ENCODE measurements at regions not wholly inside any gene's neighbourhood (a gene's known extent, or its start where the extent isn't known, plus 50 kb on each side); places are given as distances from the start of the nearest gene placed in this dataset.
A peak's percentile ranks its signal among the peaks of the same experiment; 100 is the strongest.

- Histone ChIP-seq H3K27me3 (replicated peaks in 2 of 5; ENCODE audit: control insufficient read depth in 4 of 5, insufficient read depth in 5 of 5, low read length in 4 of 5) (no peaks in the 10 kb centered on the region), H3K4me3 (ENCODE audit: control insufficient read depth in 1 of 7, extremely low read depth in 1 of 7, insufficient read depth in 4 of 7, low read depth in 2 of 7, low read length in 6 of 7) (no peak overlapping the region), H3K9me3 (ENCODE audit: control extremely low read depth in 1 of 5, control insufficient read depth in 4 of 5, insufficient read depth in 2 of 5, low read depth in 1 of 5, low read length in 4 of 5) (no peaks in the 10 kb centered on the region), H3K36me3 (ENCODE audit: control insufficient read depth in 4 of 4, insufficient read depth in 4 of 4, low read length in 3 of 4) (no peaks in the 10 kb centered on the region), H3K4me1 (ENCODE audit: control extremely low read depth in 1 of 4, control insufficient read depth in 4 of 4, insufficient read depth in 4 of 4, low read length in 3 of 4) (peaks cover 0 to 4% (median 1%) of the 10 kb centered on the region in 4 experiments), H3K27ac (ENCODE audit: insufficient read depth in 1 of 2, low read depth in 1 of 2, low read length in 2 of 2, poor library complexity in 1 of 2, severe bottlenecking in 2 of 2) (no peak overlapping the region)
- ChIA-PET POLR2A (interaction anchor here (0.5 kb wide), 1 partner anchor 601 kb away, joined by 3 read pairs; the partner anchor contains the start of gene GLRB), CTCF (interaction anchor here (0.6 to 6.3 kb wide), 18 partner anchors 8 to 1505 kb away, joined by 3 to 70 read pairs (median 4); partner anchors contain the start of gene PDGFC)
- peak; percentile 52 to 71 (median 68) for DNase-seq
These were observed 496.3 kb downstream of the PDGFC start for GRCh38 chr4:156475322-156475721.

GRCh38 chr4:156473151-156473550, 498.4 kb downstream of the PDGFC start:
- ChIA-PET POLR2A (no interaction called here), CTCF (interaction anchor here (1.3 to 6.3 kb wide), 3 partner anchors 496 to 572 kb away, joined by 3 to 70 read pairs (median 9); partner anchors contain the start of gene PDGFC)
- peaks cover 0 to 4% (median 1%) of the 10 kb centered on the region in 4 experiments for H3K4me1 ChIP-seq (ENCODE audit: control extremely low read depth in 1 of 4, control insufficient read depth in 4 of 4, insufficient read depth in 4 of 4, low read length in 3 of 4)

GRCh38 chr4:156472624-156473023, 499.0 kb downstream of the PDGFC start:
- CTCF ChIA-PET: interaction anchor here (1.3 to 6.3 kb wide), 3 partner anchors 497 to 573 kb away, joined by 3 to 70 read pairs (median 9); partner anchors contain the start of gene PDGFC

More at GRCh38 chr4:156473151-156473550, 498.4 kb downstream of the PDGFC start:
- Histone ChIP-seq H3K4me3 (ENCODE audit: control insufficient read depth in 1 of 7, extremely low read depth in 1 of 7, insufficient read depth in 4 of 7, low read depth in 2 of 7, low read length in 6 of 7) (no peak overlapping the region), H3K36me3 (ENCODE audit: control insufficient read depth in 4 of 4, insufficient read depth in 4 of 4, low read length in 3 of 4) (no peaks in the 10 kb centered on the region), H3K27me3 (replicated peaks in 2 of 5; ENCODE audit: control insufficient read depth in 4 of 5, insufficient read depth in 5 of 5, low read length in 4 of 5) (no peaks in the 10 kb centered on the region), H3K27ac (ENCODE audit: insufficient read depth in 1 of 2, low read depth in 1 of 2, low read length in 2 of 2, poor library complexity in 1 of 2, severe bottlenecking in 2 of 2) (no peak overlapping the region), H3K9me3 (ENCODE audit: control extremely low read depth in 1 of 5, control insufficient read depth in 4 of 5, insufficient read depth in 2 of 5, low read depth in 1 of 5, low read length in 4 of 5) (no peaks in the 10 kb centered on the region)
- DNase-seq: no peak
- 100% methylated on average over 2 of the region's 3 CpGs for WGBS (ENCODE audit: insufficient coverage)

GRCh38 chr4:156459584-156459983, 505.9 kb upstream of the CTSO start:
- H3K27me3 ChIP-seq (replicated peaks in 2 of 5; ENCODE audit: control insufficient read depth in 4 of 5, insufficient read depth in 5 of 5, low read length in 4 of 5): no peaks in the 10 kb centered on the region
- WGBS (ENCODE audit: insufficient coverage): 98% methylated on average over 5 of the region's 5 CpGs
- H3K36me3 ChIP-seq (ENCODE audit: control insufficient read depth in 4 of 4, insufficient read depth in 4 of 4, low read length in 3 of 4): no peaks in the 10 kb centered on the region
- no peak for DNase-seq
- POLR2A ChIA-PET: no interaction called here
- no peak overlapping the region for H3K4me3 ChIP-seq (ENCODE audit: control insufficient read depth in 1 of 7, extremely low read depth in 1 of 7, insufficient read depth in 4 of 7, low read depth in 2 of 7, low read length in 6 of 7)
- H3K27ac ChIP-seq (ENCODE audit: insufficient read depth in 1 of 2, low read depth in 1 of 2, low read length in 2 of 2, poor library complexity in 1 of 2, severe bottlenecking in 2 of 2): no peak overlapping the region
- CTCF ChIA-PET: interaction anchor here (1.5 kb wide), 1 partner anchor 15 kb away, joined by 4 read pairs; no protein-coding TSS in a partner anchor
- no peaks in the 10 kb centered on the region for H3K4me1 ChIP-seq (ENCODE audit: control extremely low read depth in 1 of 4, control insufficient read depth in 4 of 4, insufficient read depth in 4 of 4, low read length in 3 of 4)
- no peaks in the 10 kb centered on the region for H3K9me3 ChIP-seq (ENCODE audit: control extremely low read depth in 1 of 5, control insufficient read depth in 4 of 5, insufficient read depth in 2 of 5, low read depth in 1 of 5, low read length in 4 of 5)

More at GRCh38 chr4:156472624-156473023, 499.0 kb downstream of the PDGFC start:
- H3K9me3 ChIP-seq (ENCODE audit: control extremely low read depth in 1 of 5, control insufficient read depth in 4 of 5, insufficient read depth in 2 of 5, low read depth in 1 of 5, low read length in 4 of 5): no peaks in the 10 kb centered on the region
- H3K27ac ChIP-seq (ENCODE audit: insufficient read depth in 1 of 2, low read depth in 1 of 2, low read length in 2 of 2, poor library complexity in 1 of 2, severe bottlenecking in 2 of 2): no peak overlapping the region
- H3K4me1 ChIP-seq (ENCODE audit: control extremely low read depth in 1 of 4, control insufficient read depth in 4 of 4, insufficient read depth in 4 of 4, low read length in 3 of 4): peaks cover 0 to 3% (median under 1%) of the 10 kb centered on the region in 4 experiments
- POLR2A ChIA-PET: no interaction called here
- no peak for DNase-seq
- no peaks in the 10 kb centered on the region for H3K36me3 ChIP-seq (ENCODE audit: control insufficient read depth in 4 of 4, insufficient read depth in 4 of 4, low read length in 3 of 4)
- WGBS (ENCODE audit: insufficient coverage): no CpG with 5 or more reads among the region's 1 CpG
- no peaks in the 10 kb centered on the region for H3K27me3 ChIP-seq (replicated peaks in 2 of 5; ENCODE audit: control insufficient read depth in 4 of 5, insufficient read depth in 5 of 5, low read length in 4 of 5)
- H3K4me3 ChIP-seq (ENCODE audit: control insufficient read depth in 1 of 7, extremely low read depth in 1 of 7, insufficient read depth in 4 of 7, low read depth in 2 of 7, low read length in 6 of 7): no peak overlapping the region

- DNase-seq: no peak
- no peaks in the 10 kb centered on the region for H3K36me3 ChIP-seq (ENCODE audit: control insufficient read depth in 4 of 4, insufficient read depth in 4 of 4, low read length in 3 of 4)
- peaks cover 0 to 3% (median 0%) of the 10 kb centered on the region in 5 experiments for H3K9me3 ChIP-seq (ENCODE audit: control extremely low read depth in 1 of 5, control insufficient read depth in 4 of 5, insufficient read depth in 2 of 5, low read depth in 1 of 5, low read length in 4 of 5)
- H3K4me3 ChIP-seq (ENCODE audit: control insufficient read depth in 1 of 7, extremely low read depth in 1 of 7, insufficient read depth in 4 of 7, low read depth in 2 of 7, low read length in 6 of 7): no peak overlapping the region
- ChIA-PET CTCF (interaction anchor here (0.6 kb wide), 1 partner anchor 616 kb away, joined by 3 read pairs; no protein-coding TSS in a partner anchor), POLR2A (interaction anchor here (0.6 kb wide), 1 partner anchor 457 kb away, joined by 5 read pairs; no protein-coding TSS in a partner anchor)
- no peaks in the 10 kb centered on the region for H3K27me3 ChIP-seq (replicated peaks in 2 of 5; ENCODE audit: control insufficient read depth in 4 of 5, insufficient read depth in 5 of 5, low read length in 4 of 5)
- H3K27ac ChIP-seq (ENCODE audit: insufficient read depth in 1 of 2, low read depth in 1 of 2, low read length in 2 of 2, poor library complexity in 1 of 2, severe bottlenecking in 2 of 2): no peak overlapping the region
- H3K4me1 ChIP-seq (ENCODE audit: control extremely low read depth in 1 of 4, control insufficient read depth in 4 of 4, insufficient read depth in 4 of 4, low read length in 3 of 4): no peaks in the 10 kb centered on the region
- WGBS (ENCODE audit: insufficient coverage): no CpG with 5 or more reads among the region's 2 CpGs
These were observed 503.2 kb upstream of the CTSO start for GRCh38 chr4:156456830-156457229.

- Histone ChIP-seq H3K27me3 (replicated peaks in 2 of 5; ENCODE audit: control insufficient read depth in 4 of 5, insufficient read depth in 5 of 5, low read length in 4 of 5) (no peaks in the 10 kb centered on the region), H3K36me3 (ENCODE audit: control insufficient read depth in 4 of 4, insufficient read depth in 4 of 4, low read length in 3 of 4) (no peaks in the 10 kb centered on the region), H3K9me3 (ENCODE audit: control extremely low read depth in 1 of 5, control insufficient read depth in 4 of 5, insufficient read depth in 2 of 5, low read depth in 1 of 5, low read length in 4 of 5) (no peaks in the 10 kb centered on the region), H3K4me3 (ENCODE audit: control insufficient read depth in 1 of 7, extremely low read depth in 1 of 7, insufficient read depth in 4 of 7, low read depth in 2 of 7, low read length in 6 of 7) (no peak overlapping the region), H3K4me1 (ENCODE audit: control extremely low read depth in 1 of 4, control insufficient read depth in 4 of 4, insufficient read depth in 4 of 4, low read length in 3 of 4) (no peaks in the 10 kb centered on the region), H3K27ac (ENCODE audit: insufficient read depth in 1 of 2, low read depth in 1 of 2, low read length in 2 of 2, poor library complexity in 1 of 2, severe bottlenecking in 2 of 2) (no peak overlapping the region)
- 100% methylated on average over 6 of the region's 10 CpGs for WGBS (ENCODE audit: insufficient coverage)
- no peak for DNase-seq
- CTCF ChIA-PET: no interaction called here
- POLR2A ChIA-PET: no interaction called here
These were observed 489.8 kb upstream of the CTSO start for GRCh38 chr4:156443488-156443887.

- no peak overlapping the region for H3K4me3 ChIP-seq (ENCODE audit: control insufficient read depth in 1 of 7, extremely low read depth in 1 of 7, insufficient read depth in 4 of 7, low read depth in 2 of 7, low read length in 6 of 7)
- no peak overlapping the region for H3K27ac ChIP-seq (ENCODE audit: insufficient read depth in 1 of 2, low read depth in 1 of 2, low read length in 2 of 2, poor library complexity in 1 of 2, severe bottlenecking in 2 of 2)
- no peak for DNase-seq
- H3K27me3 ChIP-seq (replicated peaks in 2 of 5; ENCODE audit: control insufficient read depth in 4 of 5, insufficient read depth in 5 of 5, low read length in 4 of 5): no peaks in the 10 kb centered on the region
- H3K9me3 ChIP-seq (ENCODE audit: control extremely low read depth in 1 of 5, control insufficient read depth in 4 of 5, insufficient read depth in 2 of 5, low read depth in 1 of 5, low read length in 4 of 5): no peaks in the 10 kb centered on the region
- H3K36me3 ChIP-seq (ENCODE audit: control insufficient read depth in 4 of 4, insufficient read depth in 4 of 4, low read length in 3 of 4): no peaks in the 10 kb centered on the region
- ChIA-PET CTCF (no interaction called here), POLR2A (no interaction called here)
- H3K4me1 ChIP-seq (ENCODE audit: control extremely low read depth in 1 of 4, control insufficient read depth in 4 of 4, insufficient read depth in 4 of 4, low read length in 3 of 4): no peaks in the 10 kb centered on the region
These were observed 489.2 kb upstream of the CTSO start for GRCh38 chr4:156442912-156443311.
